ENCODE measurements at regions not wholly inside any gene's neighbourhood (a gene's known extent, or its start where the extent isn't known, plus 50 kb on each side); places are given as distances from the start of the nearest gene placed in this dataset.
A peak's percentile ranks its signal among the peaks of the same experiment; 100 is the strongest.

DNA sequence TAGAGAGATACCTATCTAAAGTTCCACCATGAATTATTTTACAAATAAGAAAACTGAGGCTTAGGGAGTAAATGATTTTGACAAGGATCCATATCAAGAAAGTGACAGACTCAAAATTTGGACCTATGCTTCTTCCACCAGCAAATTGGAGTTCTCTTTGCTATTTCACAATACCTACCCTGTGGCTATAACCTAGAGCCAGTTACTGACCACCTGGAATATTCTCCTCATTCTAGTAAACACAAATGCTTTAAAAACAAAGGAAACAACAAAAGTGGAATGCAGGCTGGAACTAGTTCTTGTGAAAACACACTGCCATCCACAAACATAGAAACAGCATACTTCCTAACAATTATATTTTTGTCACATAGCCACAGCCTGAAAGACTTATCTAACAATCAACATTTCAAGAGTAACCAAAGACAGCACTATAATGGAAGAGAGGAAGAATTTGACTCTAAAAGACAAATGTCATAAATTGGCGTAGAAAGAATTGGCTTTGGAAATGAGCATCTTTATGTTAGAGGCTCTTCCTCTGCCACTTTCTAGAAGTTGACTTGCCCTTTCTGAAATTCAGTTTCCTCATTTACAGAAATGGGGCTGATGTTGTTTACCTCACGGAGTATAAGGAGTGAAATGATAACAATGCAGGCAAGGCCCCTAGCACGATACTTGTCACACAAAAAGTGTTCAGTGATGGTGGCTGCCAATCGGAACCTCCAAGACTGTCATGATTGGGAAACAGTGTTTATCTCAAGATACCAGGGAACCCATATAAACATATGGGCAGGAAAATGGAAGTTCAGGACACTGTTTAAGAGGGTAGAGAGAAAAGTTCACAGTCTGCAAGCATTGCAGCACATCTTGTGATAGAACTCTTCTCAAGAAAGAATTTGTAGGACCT is 138.6 kb upstream of the LGR5 start (continued):
- no peak for TF ChIP-seq REST (IDR thresholded peaks at IDR 0.05; ENCODE audit: borderline replicate concordance)
- no peak for TF ChIP-seq REST (CRISPR knock-in tag; IDR thresholded peaks at IDR 0.05; ENCODE audit: low read depth)
- TF ChIP-seq FUS (optimal IDR thresholded peaks at IDR 0.05; ENCODE audit: low read depth, low read length), result no peak
- no peak for TF ChIP-seq SIN3B (IDR thresholded peaks at IDR 0.05; ENCODE audit: low read depth)
- TF ChIP-seq RCOR1 (IDR thresholded peaks at IDR 0.05; ENCODE audit: borderline replicate concordance in 1 of 2, low read depth in 2 of 2, low read length in 2 of 2), result no peak
- no peak for TF ChIP-seq CHD1 (IDR thresholded peaks at IDR 0.05; ENCODE audit: low read length)
- no peak for TF ChIP-seq CSDE1 (IDR thresholded peaks at IDR 0.05)
- peak; percentile 87 for TF ChIP-seq CEBPB (tag; IDR thresholded peaks at IDR 0.05)
- TF ChIP-seq THAP7 (CRISPR knock-in tag; IDR thresholded peaks at IDR 0.05), result no peak
- no peak for TF ChIP-seq SP1 (CRISPR knock-in tag; IDR thresholded peaks at IDR 0.05)
- TF ChIP-seq ZBTB17 (CRISPR knock-in tag; IDR thresholded peaks at IDR 0.05), result 0 out of 2 replicates have a peak, but pooled peaks have one; percentile 28
